Uterus (tissue), 3 donors: ENCODE measurements at regions not wholly inside any gene's neighbourhood (a gene's known extent, or its start where the extent isn't known, plus 50 kb on each side); places are given as distances from the start of the nearest gene placed in this dataset.
"Not testable (repeated sequence)": the region's sequence is repeated elsewhere in the genome, so short reads cannot be mapped to it uniquely, and the experiment has no call there.

Experiments
- DNase-seq, 2 donors: peaks; one replicate each; pipeline ENCODE4 v3.0.0-alpha.2; 2019 to 2020
- H3K27ac ChIP-seq, 2 donors: fragments of 200-600 bp; sonication (generic); 1 replicate in 1 of 2; 2 replicates in 1 of 2; pipeline ENCODE4 v1.5.1; 2016 to 2018
- H3K27me3 ChIP-seq, 2 donors: fragments of 200-600 bp; sonication (generic); one replicate each; pipeline ENCODE4 v1.5.1; 2018 to 2019; ENCODE audit warnings: control low read depth in 1 of 2
- H3K36me3 ChIP-seq, 2 donors: fragments of 200-600 bp; sonication (generic); one replicate each; pipeline ENCODE4 v1.5.1; 2019; ENCODE audit warnings: control low read depth in 1 of 2
- H3K4me1 ChIP-seq, 2 donors: fragments of 200-600 bp; sonication (generic); one replicate each; pipeline ENCODE4 v1.5.1; 2018 to 2019; ENCODE audit warnings: control low read depth in 1 of 2
- H3K4me3 ChIP-seq, 2 donors: fragments of 200-600 bp; sonication (generic); 1 replicate in 1 of 2; 2 replicates in 1 of 2; pipeline ENCODE4 v1.5.1; 2018 to 2019; ENCODE audit warnings: mild to moderate bottlenecking in 1 of 2
- H3K9me3 ChIP-seq, 2 donors: fragments of 200-600 bp; sonication (generic); one replicate each; pipeline ENCODE4 v1.5.1; 2019; ENCODE audit warnings: control low read depth in 1 of 2
- CTCF ChIP-seq, 4 experiments: fragments of 200-600 bp in 2 of 4; fragments of 450-650 bp in 2 of 4; sonication (generic) in 2 of 4; IDR thresholded peaks; one replicate each; pipeline ENCODE4 v1.5.1; 2016 to 2019; ENCODE audit warnings: antibody characterized with exemption in 4 of 4, mild to moderate bottlenecking in 2 of 4, moderate library complexity in 1 of 4
- POLR2A ChIP-seq, 2 donors: fragments of 450-650 bp; IDR thresholded peaks; one replicate each; pipeline ENCODE4 v1.6.1; 2016; ENCODE audit warnings: antibody characterized with exemption in 2 of 2, mild to moderate bottlenecking in 1 of 2, moderate library complexity in 1 of 2
- intact Hi-C: fragments of 100-400 bp; cut with DNase I; formaldehyde crosslinking; loops from one replicate; pipeline ENCODE4 v1.15.1; 2023; ENCODE audit warnings: low total_unique reads
- donor health status: DM: yes; HTN: yes; CAD: no.

DNA sequence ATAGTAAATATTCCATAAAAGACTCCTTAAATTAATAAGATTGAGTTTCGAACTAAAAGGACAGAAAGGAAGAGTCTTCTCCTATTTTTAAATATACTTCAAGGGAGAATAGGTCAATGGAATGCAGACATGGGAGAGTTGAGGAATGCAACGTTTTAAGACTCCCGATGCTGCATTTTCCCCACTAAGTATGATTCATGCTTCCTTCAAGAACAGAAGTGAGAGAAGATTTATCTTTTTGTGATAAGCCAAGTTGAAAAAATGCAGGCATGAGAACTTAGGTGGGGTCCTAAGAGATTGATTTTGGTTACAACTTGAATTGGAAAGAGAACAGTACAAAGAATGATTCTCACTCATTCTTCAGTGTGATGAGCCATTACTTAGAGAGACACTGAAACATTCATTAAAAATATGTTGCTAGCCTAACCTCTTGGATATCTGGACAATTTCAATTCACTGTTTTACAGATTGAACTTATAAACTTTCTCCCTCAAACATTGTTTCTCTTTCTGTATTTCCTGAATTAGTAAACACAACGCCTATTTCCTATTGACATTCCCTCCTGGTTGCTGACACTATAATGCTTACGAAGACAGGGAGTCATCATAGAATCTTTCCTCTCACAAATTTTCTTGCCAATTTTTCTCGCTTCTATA, 1666.1 kb upstream of the WWC1 start:
- H3K9me3 ChIP-seq, result no peaks in the 10 kb centered on the region
- no peaks in the 10 kb centered on the region for H3K36me3 ChIP-seq
- no peak overlapping the region for H3K27ac ChIP-seq
- no peaks in the 10 kb centered on the region for H3K27me3 ChIP-seq
- H3K4me1 ChIP-seq, result no peaks in the 10 kb centered on the region
- H3K4me3 ChIP-seq, result no peak overlapping the region
- no peak for DNase-seq
- TF ChIP-seq POLR2A (IDR thresholded peaks at IDR 0.05), result no peak
- intact Hi-C loops, result no loop called here

GRCh38 chr5:166637295-166637694, 1654.2 kb upstream of the WWC1 start:
- Histone ChIP-seq H3K36me3 (no peaks in the 10 kb centered on the region), H3K9me3 (no peaks in the 10 kb centered on the region)
- intact Hi-C loops, result no loop called here

DNA sequence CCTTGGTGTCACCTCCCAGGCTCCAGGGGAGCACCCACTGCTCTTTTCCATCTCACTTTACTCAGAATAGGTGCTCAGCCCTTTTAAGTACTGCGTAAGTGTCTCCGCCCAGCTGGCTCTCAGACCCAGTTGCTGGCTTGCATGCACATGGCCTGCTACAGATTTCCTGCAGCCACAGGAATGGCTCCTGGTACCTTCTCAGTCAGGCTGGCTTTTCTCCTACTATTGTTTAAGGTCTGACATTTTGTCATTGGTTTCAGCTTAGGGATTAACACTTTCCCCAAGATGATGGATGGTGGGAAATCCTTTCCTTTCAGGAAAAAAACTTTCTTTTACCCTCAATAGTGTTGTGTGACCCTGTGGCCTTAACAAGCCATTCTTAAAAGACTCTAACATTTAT, 1652.3 kb upstream of the WWC1 start:
- Histone ChIP-seq H3K4me1 (no peaks in the 10 kb centered on the region), H3K27me3 (no peaks in the 10 kb centered on the region), H3K36me3 (no peaks in the 10 kb centered on the region), H3K9me3 (no peaks in the 10 kb centered on the region), H3K4me3 (no peak overlapping the region), H3K27ac (no peak overlapping the region)
- intact Hi-C loops, result no loop called here
- no peak for TF ChIP-seq POLR2A (IDR thresholded peaks at IDR 0.05)
- TF ChIP-seq CTCF (IDR thresholded peaks at IDR 0.05), result no peak
- no peak for DNase-seq

More at GRCh38 chr5:166637295-166637694, 1654.2 kb upstream of the WWC1 start:
- Histone ChIP-seq H3K27me3 (no peaks in the 10 kb centered on the region), H3K4me3 (no peak overlapping the region), H3K27ac (no peak overlapping the region), H3K4me1 (no peaks in the 10 kb centered on the region)
- DNase-seq, result no peak
- TF ChIP-seq POLR2A (IDR thresholded peaks at IDR 0.05), result no peak
- no peak for TF ChIP-seq CTCF (IDR thresholded peaks at IDR 0.05)

DNA sequence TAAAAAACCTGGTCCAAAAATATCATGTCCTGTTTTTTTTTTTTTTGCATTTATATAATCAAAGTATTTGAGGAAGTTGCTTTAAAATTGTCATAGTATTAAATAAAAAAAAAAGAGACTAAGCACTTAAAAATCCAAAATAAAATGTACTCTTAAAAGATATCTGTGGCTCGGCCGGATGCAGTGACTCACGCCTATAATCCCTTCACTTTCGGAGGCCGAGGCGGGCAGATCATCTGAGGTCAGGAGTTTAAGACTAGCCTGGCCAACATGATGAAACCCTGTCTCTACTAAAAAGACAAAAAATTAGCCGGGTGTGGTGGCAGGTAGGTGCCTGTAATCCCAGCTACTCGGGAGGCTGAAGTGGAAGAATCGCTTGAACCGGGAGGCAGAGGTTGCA, 1651.3 kb upstream of the WWC1 start:
- DNase-seq, H3K9me3 ChIP-seq, H3K27me3 ChIP-seq, H3K4me1 ChIP-seq, intact Hi-C loops, H3K27ac ChIP-seq, H3K36me3 ChIP-seq, H3K4me3 ChIP-seq: not testable (repeated sequence)

- no peak overlapping the region for H3K27ac ChIP-seq
- H3K9me3 ChIP-seq, result no peaks in the 10 kb centered on the region
- TF ChIP-seq POLR2A (IDR thresholded peaks at IDR 0.05) (no peak), CTCF (IDR thresholded peaks at IDR 0.05) (no peak)
- no peaks in the 10 kb centered on the region for H3K4me1 ChIP-seq
- H3K36me3 ChIP-seq, result no peaks in the 10 kb centered on the region
- DNase-seq, result no peak
- intact Hi-C loops, result no loop called here
- no peak overlapping the region for H3K4me3 ChIP-seq
- H3K27me3 ChIP-seq, result no peaks in the 10 kb centered on the region
Observed at GRCh38 chr5:166648736-166649135, 1642.7 kb upstream of the WWC1 start.

- no peak for TF ChIP-seq POLR2A (IDR thresholded peaks at IDR 0.05)
- TF ChIP-seq CTCF (IDR thresholded peaks at IDR 0.05), result no peak
- Histone ChIP-seq H3K9me3 (no peaks in the 10 kb centered on the region), H3K36me3 (no peaks in the 10 kb centered on the region), H3K27ac (no peak overlapping the region), H3K4me1 (no peaks in the 10 kb centered on the region), H3K27me3 (no peaks in the 10 kb centered on the region), H3K4me3 (no peak overlapping the region)
- no peak for DNase-seq
- intact Hi-C loops, result no loop called here
Observed at GRCh38 chr5:166649676-166650075, 1641.8 kb upstream of the WWC1 start.
